Activated CD4-positive, alpha-beta T cell treated with anti-CD3 and anti-CD28 coated beads, Interleukin-2, Interleukin-6, amounts not matched to agents 100 ng/mL and 50 ng/mL, durations not matched to agents 16 hours and 8 hours (primary cell): ENCODE measurements at regions not wholly inside any gene's neighbourhood (a gene's known extent, or its start where the extent isn't known, plus 50 kb on each side); places are given as distances from the start of the nearest gene placed in this dataset.
A peak's percentile ranks its signal among the peaks of the same experiment; 100 is the strongest.

Experiments used
- DNase-seq: peaks from one replicate; pipeline ENCODE4 v3.0.0-alpha.2; 2020

GRCh38 chr2:136557203-136557602 is 208.1 kb upstream of the THSD7B start:
- no peak for DNase-seq

- no peak for DNase-seq
Observed at GRCh38 chr2:136550181-136550580, 215.2 kb upstream of the THSD7B start.

GRCh38 chr2:136539355-136539754 is 226.0 kb upstream of the THSD7B start:
- no peak for DNase-seq

GRCh38 chr2:136538489-136538888 is 226.9 kb upstream of the THSD7B start:
- no peak for DNase-seq

- DNase-seq = no peak
Observed at GRCh38 chr2:136534811-136535210, 230.5 kb upstream of the THSD7B start.

DNA sequence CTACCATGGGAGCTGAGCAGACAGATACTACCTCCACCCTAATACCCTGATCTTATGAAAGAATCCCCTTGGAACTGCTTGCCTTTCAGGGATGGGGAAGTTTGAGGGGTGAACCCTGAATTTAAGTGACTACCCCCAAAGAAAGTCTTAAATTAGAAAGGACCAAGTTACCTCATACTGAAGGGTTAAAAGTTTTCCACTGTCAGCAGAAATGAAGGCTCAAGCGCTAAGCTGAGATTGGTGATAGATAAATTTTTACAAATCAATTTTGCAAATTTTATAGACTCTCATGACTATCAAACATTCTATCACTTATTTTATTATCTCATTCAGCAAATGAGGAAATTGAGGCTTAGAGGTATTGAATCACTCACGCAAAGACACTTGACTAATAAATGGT is 233.2 kb upstream of the THSD7B start:
- DNase-seq = no peak

DNA sequence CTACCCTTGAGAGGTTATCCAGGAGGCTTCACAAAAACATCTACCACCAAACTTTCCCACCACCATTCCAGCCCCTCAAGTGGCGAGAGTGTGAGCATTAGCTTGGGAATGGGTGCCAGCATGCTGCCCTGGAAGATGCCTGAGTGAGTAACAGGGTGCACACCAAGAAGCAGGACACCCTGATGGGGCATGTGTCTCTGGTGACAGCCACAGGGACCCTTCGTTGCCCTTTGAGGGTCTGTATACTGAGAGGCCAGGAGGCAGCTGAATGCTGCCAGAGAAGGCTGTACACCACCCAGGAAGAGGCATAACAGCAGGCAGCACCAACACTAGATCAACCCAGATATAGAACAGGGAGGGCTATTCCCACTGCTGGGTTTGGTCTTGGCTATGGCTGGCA is 233.6 kb upstream of the THSD7B start:
- DNase-seq = no peak

GRCh38 chr2:136530146-136530545 is 235.2 kb upstream of the THSD7B start:
- no peak for DNase-seq

GRCh38 chr2:136527560-136527959 is 237.8 kb upstream of the THSD7B start:
- peak; percentile 28 for DNase-seq

DNA sequence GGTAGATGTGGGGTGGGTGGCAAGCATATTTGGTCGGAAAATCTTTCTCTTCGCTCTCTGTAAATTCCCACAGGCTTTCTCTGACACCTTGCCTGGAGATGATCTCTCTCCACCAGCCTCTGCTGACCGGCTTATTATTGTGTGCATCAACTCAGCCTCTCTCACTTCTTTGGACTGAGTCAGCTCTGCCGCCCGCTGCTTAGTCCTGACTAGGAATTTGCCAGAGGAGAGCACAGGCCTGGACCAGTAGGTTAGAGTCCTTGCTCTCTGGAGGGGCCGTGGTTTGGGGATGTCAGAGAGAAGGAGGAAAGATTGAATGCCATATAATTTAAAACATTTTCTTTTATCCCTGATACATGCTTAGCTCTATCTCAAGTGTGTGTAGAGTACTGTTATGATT is 242.6 kb upstream of the THSD7B start:
- DNase-seq = no peak

DNA sequence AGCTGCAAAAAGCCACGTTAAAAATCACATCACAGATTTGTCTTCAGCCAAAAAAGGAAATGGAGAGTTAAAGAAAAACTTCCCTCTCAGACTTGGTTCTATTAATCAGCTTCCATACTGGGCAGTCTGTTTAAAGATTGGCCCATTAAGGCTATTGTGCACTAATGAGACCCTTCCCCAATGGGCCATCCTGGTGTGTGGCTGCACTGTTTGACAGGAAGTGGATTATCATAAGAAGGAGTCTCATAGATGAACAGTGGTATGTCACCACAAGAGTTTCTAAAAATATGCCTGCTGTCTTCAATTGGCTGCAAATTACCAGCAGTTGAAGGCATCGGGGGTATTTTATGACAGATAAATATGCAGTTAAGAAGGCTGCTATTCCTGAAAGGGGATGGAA is 247.6 kb upstream of the THSD7B start:
- no peak for DNase-seq

DNA sequence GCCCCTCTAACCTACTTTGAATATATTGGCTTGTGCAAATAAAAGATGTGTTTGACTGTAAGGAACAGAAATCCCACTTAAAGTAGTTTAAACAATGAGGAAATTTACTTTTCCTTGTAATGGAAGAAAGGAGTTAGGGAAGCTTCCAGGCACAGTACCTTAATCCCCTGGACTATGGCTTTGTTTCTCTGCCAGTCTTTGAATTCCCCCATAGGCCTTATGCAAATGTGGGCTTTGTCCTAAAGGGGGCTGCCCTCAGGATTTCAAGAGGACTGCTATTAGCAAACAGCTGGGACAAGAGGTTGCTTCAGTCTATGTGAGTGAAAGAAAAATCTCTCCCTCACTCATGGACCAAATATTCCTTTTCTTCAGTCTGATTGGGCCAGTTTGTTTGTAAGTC is 255.1 kb upstream of the THSD7B start:
- no peak for DNase-seq

- DNase-seq = no peak
Observed at GRCh38 chr2:136505462-136505861, 259.9 kb upstream of the THSD7B start.

DNA sequence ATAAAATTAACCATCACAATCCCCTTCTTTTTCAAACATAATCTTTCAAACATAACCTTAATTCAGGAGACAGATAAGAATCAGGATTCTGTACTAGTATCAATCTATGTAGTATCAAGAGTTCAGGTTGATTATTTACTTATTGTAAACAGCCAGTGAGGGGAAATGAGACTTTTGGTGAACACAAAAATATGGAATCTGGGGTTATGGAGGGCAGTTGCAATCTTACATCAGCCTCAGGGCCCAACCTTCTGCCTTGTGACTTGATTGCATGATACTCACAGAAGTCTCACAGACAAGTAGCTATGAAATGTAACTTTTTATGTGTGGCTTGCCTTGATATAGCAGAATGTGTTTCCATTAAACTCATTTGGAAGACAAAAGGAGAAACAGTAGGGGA is 262.7 kb upstream of the THSD7B start:
- no peak for DNase-seq

DNA sequence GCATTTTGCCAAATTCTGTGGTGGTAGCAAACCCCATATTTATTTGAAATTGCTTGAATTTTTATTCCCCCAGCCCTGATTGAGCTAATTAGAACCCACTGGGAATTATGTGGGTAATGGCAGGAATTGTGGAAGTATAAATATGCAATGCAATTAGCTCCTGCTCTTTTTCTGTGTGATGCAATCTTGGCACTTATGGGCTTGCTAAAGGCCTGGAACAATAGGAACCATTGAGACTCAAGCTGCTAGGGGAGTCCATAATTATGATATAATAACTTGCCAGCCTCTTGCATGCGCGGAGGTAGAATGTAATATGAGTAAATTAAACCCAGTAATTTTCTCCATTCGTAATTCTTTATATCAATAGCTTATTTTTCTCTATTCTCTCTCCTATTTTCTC is 267.6 kb upstream of the THSD7B start:
- DNase-seq = no peak

DNA sequence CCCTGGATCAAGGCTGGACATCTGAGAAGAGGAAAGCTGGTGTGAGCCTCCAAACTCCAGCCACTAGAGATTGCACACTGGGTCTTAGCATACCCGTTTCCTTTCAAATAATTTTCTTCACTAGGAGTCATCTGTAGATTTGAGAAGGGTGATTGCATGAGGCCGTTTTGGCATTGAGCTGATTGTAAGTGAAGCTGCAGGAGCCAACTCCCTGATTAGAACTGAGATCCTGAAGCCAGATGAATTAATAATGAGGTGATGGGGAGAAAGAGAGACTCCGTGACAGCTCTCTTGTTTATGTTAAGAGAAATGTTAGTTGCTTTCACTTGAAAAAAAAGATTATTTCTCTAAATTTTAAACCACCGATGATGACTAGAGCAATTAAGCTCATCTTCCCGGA is 268.4 kb upstream of the THSD7B start:
- no peak for DNase-seq

GRCh38 chr2:136495636-136496035 is 269.7 kb upstream of the THSD7B start:
- DNase-seq = no peak

DNA sequence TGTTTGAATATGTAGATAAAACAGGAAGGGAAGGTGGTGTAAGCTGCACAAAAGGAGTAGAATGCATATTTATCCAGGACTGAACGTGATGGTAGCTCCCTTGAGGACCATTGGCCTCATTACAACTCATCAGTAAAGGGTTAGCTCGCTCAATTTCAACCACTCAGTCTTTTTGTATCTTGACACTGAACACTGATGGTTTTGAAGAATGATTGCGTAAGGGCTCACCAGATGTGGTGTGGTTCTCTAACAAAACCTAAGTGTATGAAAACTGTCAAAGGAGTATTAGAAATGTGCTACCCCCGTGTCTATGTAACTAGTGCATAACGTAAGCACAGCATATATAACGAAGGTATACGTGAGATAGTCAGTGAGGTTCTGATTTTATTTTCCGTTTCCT is 272.4 kb upstream of the THSD7B start:
- no peak for DNase-seq

DNA sequence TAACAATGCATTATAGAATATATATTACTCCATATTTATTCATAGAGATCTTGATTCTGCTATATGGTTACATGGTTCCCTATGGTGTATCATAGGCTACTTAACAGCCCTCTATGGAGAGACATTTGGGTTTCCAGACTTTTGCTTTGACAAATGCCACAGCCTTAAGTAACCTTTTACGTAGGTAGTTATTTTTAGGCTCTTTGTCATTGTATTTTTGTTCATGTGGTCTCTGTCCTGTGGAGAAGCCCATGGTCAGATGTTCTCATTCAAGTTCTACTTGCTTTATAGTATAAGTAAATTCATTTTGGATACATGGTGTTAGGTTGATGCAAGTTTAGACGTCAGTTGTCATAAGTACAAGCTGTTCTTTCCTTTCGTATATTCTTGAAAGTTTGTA is 275.2 kb upstream of the THSD7B start:
- DNase-seq = no peak

GRCh38 chr2:136487421-136487820 is 277.9 kb upstream of the THSD7B start:
- DNase-seq = no peak

- no peak for DNase-seq
Observed at GRCh38 chr2:136486115-136486514, 279.2 kb upstream of the THSD7B start.

GRCh38 chr2:136482966-136483365 is 282.4 kb upstream of the THSD7B start:
- DNase-seq = no peak

DNA sequence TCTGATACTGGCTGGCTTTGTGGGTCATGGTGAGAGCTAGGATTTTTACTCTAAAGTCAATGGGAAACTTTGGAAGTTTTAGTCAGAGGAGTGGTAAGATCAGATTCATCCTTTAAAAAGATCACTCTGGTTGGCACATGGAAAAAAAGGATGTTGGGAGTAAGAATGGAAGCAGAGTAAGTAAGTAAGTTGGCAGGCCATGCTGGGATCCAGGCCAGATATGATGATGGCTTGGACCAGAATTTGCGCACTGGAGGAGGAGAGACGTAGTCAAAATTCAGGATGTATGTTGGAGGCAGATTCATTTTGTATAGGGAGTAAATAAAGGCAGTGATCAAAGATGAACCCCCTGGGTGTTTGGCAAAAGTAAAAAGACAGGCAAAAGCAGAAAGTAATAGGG is 283.3 kb upstream of the THSD7B start:
- no peak for DNase-seq

DNA sequence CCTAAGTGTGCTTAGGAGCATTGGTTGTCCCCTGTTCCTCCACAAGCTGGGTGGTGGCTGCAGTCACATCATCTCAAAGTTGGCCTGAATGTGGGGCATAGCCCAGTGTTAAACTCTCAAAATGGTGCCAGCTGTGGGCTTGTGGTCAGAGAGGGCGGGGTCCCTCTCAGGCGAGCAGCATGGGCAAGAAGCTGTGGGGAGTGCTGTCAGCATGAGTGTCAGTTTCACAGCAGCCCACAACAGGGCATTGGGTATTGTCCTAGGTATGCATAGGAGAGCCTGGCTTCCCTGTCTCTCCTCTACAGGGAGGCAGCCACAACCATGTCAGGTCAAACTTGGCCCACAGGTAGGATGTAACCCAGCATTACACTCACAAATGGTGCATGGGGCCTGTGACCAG is 285.6 kb upstream of the THSD7B start:
- DNase-seq = no peak

GRCh38 chr2:136468799-136469369 is 296.5 kb upstream of the THSD7B start:
- DNase-seq = no peak

- no peak for DNase-seq
Observed at GRCh38 chr2:136452528-136452927, 312.8 kb upstream of the THSD7B start.
